HEK293 (cell line): ENCODE measurements at regions not wholly inside any gene's neighbourhood (a gene's known extent, or its start where the extent isn't known, plus 50 kb on each side); places are given as distances from the start of the nearest gene placed in this dataset.

ENCODE experiments used
- CTCF ChIA-PET: fragments of 350-600 bp; formaldehyde crosslinking; extraction: SDS; loops from one replicate; lab custom pipeline; 2021; ENCODE audit warnings: antibody characterized with exemption; lab: Yijun Ruan, JAX
- POLR2A ChIA-PET: fragments of 300-600 bp; formaldehyde crosslinking; extraction: SDS; loops from one replicate; lab custom pipeline; 2020; ENCODE audit warnings: antibody characterized with exemption, inconsistent platforms; lab: Yijun Ruan, JAX
- H3K27ac ChIP-seq: fragments of 200-500 bp; sonication (Bioruptor generic); 2 replicates; pipeline ENCODE4 v1.5.1; 2014; ENCODE audit warnings: low read depth, low read length, control low read depth, inconsistent platforms; ENCODE audit errors: extremely low read depth
- H3K36me3 ChIP-seq, 2 experiments: fragments of 200-500 bp in 1 of 2; sonication (Bioruptor generic) in 1 of 2; 1 replicate in 1 of 2; 2 replicates in 1 of 2; pipeline ENCODE4 v1.5.1; 2014 to 2017; ENCODE audit warnings: inconsistent platforms in 2 of 2, low read length in 2 of 2; ENCODE audit not compliant: control insufficient read depth in 2 of 2, insufficient read depth in 1 of 2
- H3K4me1 ChIP-seq: fragments of 200-500 bp; sonication (Bioruptor generic); 2 replicates; pipeline ENCODE4 v1.5.1; 2014; ENCODE audit warnings: mild to moderate bottlenecking, low read length, inconsistent platforms; ENCODE audit not compliant: control insufficient read depth, insufficient read depth
- H3K4me3 ChIP-seq: 2 replicates; pipeline ENCODE4 v1.5.1; 2011; ENCODE audit warnings: low read depth, mild to moderate bottlenecking, control low read depth, low read length, moderate library complexity
- H3K9me3 ChIP-seq: fragments of 200-500 bp; sonication (Bioruptor generic); 2 replicates; pipeline ENCODE4 v1.5.1; 2014; ENCODE audit warnings: low read depth, low read length, inconsistent platforms; ENCODE audit not compliant: control insufficient read depth, insufficient read depth
- IKZF3 ChIP-seq: fragments of 450-650 bp; IDR thresholded peaks from 2 replicates; pipeline ENCODE4 v1.5.0; 2018; ENCODE audit warnings: missing biosample characterization, mild to moderate bottlenecking, missing genetic modification characterization, moderate library complexity
- SALL2 ChIP-seq: fragments of 450-650 bp; formaldehyde crosslinking; IDR thresholded peaks from 2 replicates; pipeline ENCODE4 v1.5.0; 2017; ENCODE audit warnings: missing biosample characterization, mild to moderate bottlenecking, missing genetic modification characterization, borderline replicate concordance
- SCRT2 ChIP-seq: fragments of 450-650 bp; formaldehyde crosslinking; IDR thresholded peaks from 2 replicates; pipeline ENCODE4 v1.5.1; 2016; ENCODE audit warnings: missing biosample characterization, missing genetic modification characterization
- SP2 ChIP-seq: fragments of 450-650 bp; formaldehyde crosslinking; IDR thresholded peaks from 2 replicates; pipeline ENCODE4 v1.5.1; 2016; ENCODE audit warnings: missing biosample characterization, missing genetic modification characterization
- ZBTB17 ChIP-seq: fragments of 450-650 bp; formaldehyde crosslinking; IDR thresholded peaks from 2 replicates; pipeline ENCODE4 v1.5.1; 2016; ENCODE audit warnings: missing biosample characterization, missing genetic modification characterization
- ZBTB48 ChIP-seq: fragments of 450-650 bp; formaldehyde crosslinking; IDR thresholded peaks from 2 replicates; pipeline ENCODE4 v1.5.1; 2016; ENCODE audit warnings: missing biosample characterization, missing genetic modification characterization
- ZEB2 ChIP-seq: fragments of 450-650 bp; formaldehyde crosslinking; IDR thresholded peaks from 2 replicates; pipeline ENCODE4 v1.5.1; 2016; ENCODE audit warnings: missing biosample characterization, missing genetic modification characterization
- ZNF138 ChIP-seq: fragments of 450-650 bp; formaldehyde crosslinking; IDR thresholded peaks from 2 replicates; pipeline ENCODE4 v1.5.1; 2016; ENCODE audit warnings: missing biosample characterization, missing genetic modification characterization, borderline replicate concordance
- ZNF146 ChIP-seq: fragments of 450-650 bp; formaldehyde crosslinking; IDR thresholded peaks from 2 replicates; pipeline ENCODE4 v1.5.1; 2016; ENCODE audit warnings: missing biosample characterization, missing genetic modification characterization
- ZNF157 ChIP-seq: fragments of 450-650 bp; formaldehyde crosslinking; IDR thresholded peaks from 2 replicates; pipeline ENCODE4 v1.5.1; 2016; ENCODE audit warnings: missing biosample characterization, missing genetic modification characterization
- ZNF175 ChIP-seq: fragments of 450-650 bp; formaldehyde crosslinking; IDR thresholded peaks from 2 replicates; pipeline ENCODE4 v1.5.1; 2016; ENCODE audit warnings: missing biosample characterization, missing genetic modification characterization
- ZNF184 ChIP-seq: fragments of 450-650 bp; IDR thresholded peaks from 2 replicates; pipeline ENCODE4 v1.5.1; 2018; ENCODE audit warnings: missing biosample characterization, mild to moderate bottlenecking, missing genetic modification characterization
- ZNF19 ChIP-seq: fragments of 450-650 bp; formaldehyde crosslinking; IDR thresholded peaks from 2 replicates; pipeline ENCODE4; 2016; ENCODE audit warnings: missing biosample characterization, missing genetic modification characterization, low read depth
- ZNF214 ChIP-seq: fragments of 450-650 bp; formaldehyde crosslinking; IDR thresholded peaks from 2 replicates; pipeline ENCODE4 v1.5.1; 2017; ENCODE audit warnings: missing biosample characterization, mild to moderate bottlenecking, missing genetic modification characterization, borderline replicate concordance
- ZNF223 ChIP-seq: fragments of 450-650 bp; formaldehyde crosslinking; IDR thresholded peaks from 2 replicates; pipeline ENCODE4 v1.5.1; 2016; ENCODE audit warnings: missing biosample characterization, missing genetic modification characterization
- ZNF274 ChIP-seq, 2 experiments: fragments of 200-500 bp in 1 of 2; fragments of 450-650 bp in 1 of 2; sonication (Bioruptor generic) in 1 of 2; formaldehyde crosslinking in 1 of 2; IDR thresholded peaks; 2 replicates each; pipeline versions ENCODE4 v1.5.1 to v1.6.1; 2014 to 2016; ENCODE audit warnings: borderline replicate concordance in 1 of 2, inconsistent platforms in 1 of 2, low read length in 1 of 2, missing biosample characterization in 1 of 2, missing genetic modification characterization in 1 of 2
- ZNF335 ChIP-seq: fragments of 450-650 bp; formaldehyde crosslinking; conservative IDR thresholded peaks from 2 replicates; pipeline ENCODE4 v1.5.1; 2016; ENCODE audit warnings: missing biosample characterization, missing genetic modification characterization
- ZNF416 ChIP-seq: fragments of 450-650 bp; formaldehyde crosslinking; IDR thresholded peaks from 2 replicates; pipeline ENCODE4 v1.5.1; 2016; ENCODE audit warnings: missing biosample characterization, missing genetic modification characterization
- ZNF501 ChIP-seq: fragments of 450-650 bp; formaldehyde crosslinking; IDR thresholded peaks from 2 replicates; pipeline ENCODE4 v1.5.1; 2016; ENCODE audit warnings: missing biosample characterization, missing genetic modification characterization
- ZNF561 ChIP-seq: fragments of 450-650 bp; IDR thresholded peaks from 2 replicates; pipeline ENCODE4 v1.5.1; 2018; ENCODE audit warnings: missing biosample characterization, missing genetic modification characterization, borderline replicate concordance
- ZNF658 ChIP-seq: fragments of 450-650 bp; formaldehyde crosslinking; IDR thresholded peaks from 2 replicates; pipeline ENCODE4; 2016; ENCODE audit warnings: missing biosample characterization, missing genetic modification characterization
- ZNF792 ChIP-seq: fragments of 450-650 bp; formaldehyde crosslinking; IDR thresholded peaks from 2 replicates; pipeline ENCODE4 v1.5.1; 2016; ENCODE audit warnings: missing biosample characterization, missing genetic modification characterization
- ZNF837 ChIP-seq: fragments of 450-650 bp; formaldehyde crosslinking; IDR thresholded peaks from 2 replicates; pipeline ENCODE4 v1.5.1; 2016; ENCODE audit warnings: missing biosample characterization, missing genetic modification characterization
- TF ChIP-seq, protein P1 (sequence below): fragments of 450-650 bp; IDR thresholded peaks from 2 replicates; pipeline ENCODE4 v1.5.1; 2018; ENCODE audit warnings: missing biosample characterization, missing genetic modification characterization
- TF ChIP-seq, protein P2 (sequence below): fragments of 450-650 bp; formaldehyde crosslinking; IDR thresholded peaks from 2 replicates; pipeline ENCODE4 v1.5.1; 2016; ENCODE audit warnings: missing biosample characterization, missing genetic modification characterization
- TF ChIP-seq, protein P3 (sequence below): fragments of 450-650 bp; formaldehyde crosslinking; IDR thresholded peaks from 2 replicates; pipeline ENCODE4 v1.5.1; 2016; ENCODE audit warnings: missing biosample characterization, missing genetic modification characterization, borderline replicate concordance
- TF ChIP-seq, protein P4 (sequence below): IDR thresholded peaks from 2 replicates; pipeline ENCODE4 v1.6.1; 2011; ENCODE audit warnings: mild to moderate bottlenecking, low read depth, low read length, borderline replicate concordance

DNA sequence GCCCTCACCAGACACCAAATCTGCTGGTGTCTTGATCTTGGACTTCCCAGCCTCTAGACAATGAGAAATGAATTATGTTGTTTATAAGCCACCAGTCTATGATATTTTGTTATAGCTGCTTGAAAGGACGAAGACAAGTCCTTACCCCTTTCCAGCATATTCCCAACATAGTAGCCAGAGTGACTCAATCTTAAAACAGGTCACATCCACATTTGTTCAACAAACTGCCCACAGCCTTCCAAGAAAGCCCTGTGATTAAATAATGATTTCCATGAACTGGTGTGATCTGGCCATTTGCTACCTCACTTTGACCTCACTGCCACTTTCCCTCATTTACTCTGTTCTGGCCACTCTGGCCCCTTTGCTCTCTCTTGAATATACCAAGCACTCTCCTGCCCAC, 193.7 kb upstream of the CFAP20DC start:
- H3K9me3 ChIP-seq = no peaks in the 10 kb centered on the region
- TF ChIP-seq ZNF792 (no peak), ZBTB48 (tag by site-specific recombination) (no peak), ZNF658 (tag by site-specific recombination) (no peak), ZNF157 (tag by site-specific recombination) (no peak), ZNF274 (IDR thresholded peaks at IDR 0.05; ENCODE audit: low read length) (no peak), ZNF274 (tag by site-specific recombination; IDR thresholded peaks at IDR 0.05; ENCODE audit: borderline replicate concordance) (no peak), SP2 (tag by site-specific recombination) (no peak), ZNF214 (tag by site-specific recombination) (no peak), ZEB2 (tag by site-specific recombination) (no peak), ZNF561 (tag by site-specific recombination) (no peak)
- TF ChIP-seq, protein P1, sequence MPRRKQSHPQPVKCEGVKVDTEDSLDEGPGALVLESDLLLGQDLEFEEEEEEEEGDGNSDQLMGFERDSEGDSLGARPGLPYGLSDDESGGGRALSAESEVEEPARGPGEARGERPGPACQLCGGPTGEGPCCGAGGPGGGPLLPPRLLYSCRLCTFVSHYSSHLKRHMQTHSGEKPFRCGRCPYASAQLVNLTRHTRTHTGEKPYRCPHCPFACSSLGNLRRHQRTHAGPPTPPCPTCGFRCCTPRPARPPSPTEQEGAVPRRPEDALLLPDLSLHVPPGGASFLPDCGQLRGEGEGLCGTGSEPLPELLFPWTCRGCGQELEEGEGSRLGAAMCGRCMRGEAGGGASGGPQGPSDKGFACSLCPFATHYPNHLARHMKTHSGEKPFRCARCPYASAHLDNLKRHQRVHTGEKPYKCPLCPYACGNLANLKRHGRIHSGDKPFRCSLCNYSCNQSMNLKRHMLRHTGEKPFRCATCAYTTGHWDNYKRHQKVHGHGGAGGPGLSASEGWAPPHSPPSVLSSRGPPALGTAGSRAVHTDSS = no peak
- TF ChIP-seq, protein P2, sequence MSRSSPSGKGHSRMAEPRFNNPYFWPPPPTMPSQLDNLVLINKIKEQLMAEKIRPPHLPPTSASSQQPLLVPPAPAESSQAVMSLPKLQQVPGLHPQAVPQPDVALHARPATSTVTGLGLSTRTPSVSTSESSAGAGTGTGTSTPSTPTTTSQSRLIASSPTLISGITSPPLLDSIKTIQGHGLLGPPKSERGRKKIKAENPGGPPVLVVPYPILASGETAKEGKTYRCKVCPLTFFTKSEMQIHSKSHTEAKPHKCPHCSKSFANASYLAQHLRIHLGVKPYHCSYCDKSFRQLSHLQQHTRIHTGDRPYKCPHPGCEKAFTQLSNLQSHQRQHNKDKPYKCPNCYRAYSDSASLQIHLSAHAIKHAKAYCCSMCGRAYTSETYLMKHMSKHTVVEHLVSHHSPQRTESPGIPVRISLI (tag by site-specific recombination) = no peak
- TF ChIP-seq, all 188 proteins: peak for 0
- ChIA-PET CTCF (interaction anchor here (1.0 kb wide), 1 partner anchor 70 kb away, joined by 3 read pairs; no protein-coding TSS in a partner anchor), POLR2A (no interaction called here)
- Histone ChIP-seq H3K36me3 (no peaks in the 10 kb centered on the region), H3K4me1 (peaks cover 5% of the 10 kb centered on the region; the same call in 1 of the 2 replicates), H3K27ac (no peak overlapping the region), H3K4me3 (no peak overlapping the region)

DNA sequence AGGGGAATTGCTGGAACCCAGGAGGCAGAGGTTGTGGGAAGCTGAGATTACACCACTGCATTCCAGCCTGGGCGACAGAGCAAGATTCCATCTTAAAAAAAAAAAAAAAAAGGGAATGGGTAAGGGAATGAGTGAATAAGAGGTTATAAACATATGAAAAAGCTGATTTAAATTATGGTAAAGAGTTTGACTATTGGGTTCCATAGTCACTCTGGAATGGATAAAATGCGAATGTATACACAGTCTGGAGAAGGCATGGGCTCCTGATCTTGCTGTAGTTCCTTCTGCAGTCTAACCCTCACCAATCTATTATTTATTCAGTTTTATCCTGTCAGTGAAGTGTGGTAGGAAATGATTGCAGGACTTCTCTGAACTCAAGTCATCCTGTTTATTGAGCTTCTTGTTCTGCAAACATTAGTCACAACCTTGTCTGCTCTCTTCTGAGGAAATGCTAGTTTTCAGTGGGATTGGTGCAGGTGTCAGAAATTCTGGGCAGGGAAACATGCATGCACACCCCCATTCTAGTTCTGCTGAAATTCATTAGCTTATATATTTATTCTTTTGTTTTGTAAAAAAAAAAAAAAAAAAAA, 190.9 kb upstream of the CFAP20DC start:
- no peaks in the 10 kb centered on the region for H3K9me3 ChIP-seq
- ChIA-PET CTCF (no interaction called here), POLR2A (no interaction called here)
- no peaks in the 10 kb centered on the region for H3K4me1 ChIP-seq
- H3K27ac ChIP-seq = no peak overlapping the region
- no peak overlapping the region for H3K4me3 ChIP-seq
- no peaks in the 10 kb centered on the region for H3K36me3 ChIP-seq
- TF ChIP-seq ZNF184 = no peak
- TF ChIP-seq ZNF837 (tag by site-specific recombination) = no peak
- TF ChIP-seq SALL2 = no peak
- no peak for TF ChIP-seq ZNF335 (tag by site-specific recombination)
- TF ChIP-seq ZNF19 (tag by site-specific recombination) = no peak
- no peak for TF ChIP-seq ZNF175 (tag by site-specific recombination)
- no peak for TF ChIP-seq IKZF3 (tag by site-specific recombination)
- no peak for TF ChIP-seq ZNF416 (tag by site-specific recombination)
- no peak for TF ChIP-seq ZNF501 (tag by site-specific recombination)
- TF ChIP-seq, protein P3, sequence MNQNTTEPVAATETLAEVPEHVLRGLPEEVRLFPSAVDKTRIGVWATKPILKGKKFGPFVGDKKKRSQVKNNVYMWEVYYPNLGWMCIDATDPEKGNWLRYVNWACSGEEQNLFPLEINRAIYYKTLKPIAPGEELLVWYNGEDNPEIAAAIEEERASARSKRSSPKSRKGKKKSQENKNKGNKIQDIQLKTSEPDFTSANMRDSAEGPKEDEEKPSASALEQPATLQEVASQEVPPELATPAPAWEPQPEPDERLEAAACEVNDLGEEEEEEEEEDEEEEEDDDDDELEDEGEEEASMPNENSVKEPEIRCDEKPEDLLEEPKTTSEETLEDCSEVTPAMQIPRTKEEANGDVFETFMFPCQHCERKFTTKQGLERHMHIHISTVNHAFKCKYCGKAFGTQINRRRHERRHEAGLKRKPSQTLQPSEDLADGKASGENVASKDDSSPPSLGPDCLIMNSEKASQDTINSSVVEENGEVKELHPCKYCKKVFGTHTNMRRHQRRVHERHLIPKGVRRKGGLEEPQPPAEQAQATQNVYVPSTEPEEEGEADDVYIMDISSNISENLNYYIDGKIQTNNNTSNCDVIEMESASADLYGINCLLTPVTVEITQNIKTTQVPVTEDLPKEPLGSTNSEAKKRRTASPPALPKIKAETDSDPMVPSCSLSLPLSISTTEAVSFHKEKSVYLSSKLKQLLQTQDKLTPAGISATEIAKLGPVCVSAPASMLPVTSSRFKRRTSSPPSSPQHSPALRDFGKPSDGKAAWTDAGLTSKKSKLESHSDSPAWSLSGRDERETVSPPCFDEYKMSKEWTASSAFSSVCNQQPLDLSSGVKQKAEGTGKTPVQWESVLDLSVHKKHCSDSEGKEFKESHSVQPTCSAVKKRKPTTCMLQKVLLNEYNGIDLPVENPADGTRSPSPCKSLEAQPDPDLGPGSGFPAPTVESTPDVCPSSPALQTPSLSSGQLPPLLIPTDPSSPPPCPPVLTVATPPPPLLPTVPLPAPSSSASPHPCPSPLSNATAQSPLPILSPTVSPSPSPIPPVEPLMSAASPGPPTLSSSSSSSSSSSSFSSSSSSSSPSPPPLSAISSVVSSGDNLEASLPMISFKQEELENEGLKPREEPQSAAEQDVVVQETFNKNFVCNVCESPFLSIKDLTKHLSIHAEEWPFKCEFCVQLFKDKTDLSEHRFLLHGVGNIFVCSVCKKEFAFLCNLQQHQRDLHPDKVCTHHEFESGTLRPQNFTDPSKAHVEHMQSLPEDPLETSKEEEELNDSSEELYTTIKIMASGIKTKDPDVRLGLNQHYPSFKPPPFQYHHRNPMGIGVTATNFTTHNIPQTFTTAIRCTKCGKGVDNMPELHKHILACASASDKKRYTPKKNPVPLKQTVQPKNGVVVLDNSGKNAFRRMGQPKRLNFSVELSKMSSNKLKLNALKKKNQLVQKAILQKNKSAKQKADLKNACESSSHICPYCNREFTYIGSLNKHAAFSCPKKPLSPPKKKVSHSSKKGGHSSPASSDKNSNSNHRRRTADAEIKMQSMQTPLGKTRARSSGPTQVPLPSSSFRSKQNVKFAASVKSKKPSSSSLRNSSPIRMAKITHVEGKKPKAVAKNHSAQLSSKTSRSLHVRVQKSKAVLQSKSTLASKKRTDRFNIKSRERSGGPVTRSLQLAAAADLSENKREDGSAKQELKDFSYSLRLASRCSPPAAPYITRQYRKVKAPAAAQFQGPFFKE = no peak
- no peak for TF ChIP-seq ZNF138 (tag by site-specific recombination)
- TF ChIP-seq, protein P4, sequence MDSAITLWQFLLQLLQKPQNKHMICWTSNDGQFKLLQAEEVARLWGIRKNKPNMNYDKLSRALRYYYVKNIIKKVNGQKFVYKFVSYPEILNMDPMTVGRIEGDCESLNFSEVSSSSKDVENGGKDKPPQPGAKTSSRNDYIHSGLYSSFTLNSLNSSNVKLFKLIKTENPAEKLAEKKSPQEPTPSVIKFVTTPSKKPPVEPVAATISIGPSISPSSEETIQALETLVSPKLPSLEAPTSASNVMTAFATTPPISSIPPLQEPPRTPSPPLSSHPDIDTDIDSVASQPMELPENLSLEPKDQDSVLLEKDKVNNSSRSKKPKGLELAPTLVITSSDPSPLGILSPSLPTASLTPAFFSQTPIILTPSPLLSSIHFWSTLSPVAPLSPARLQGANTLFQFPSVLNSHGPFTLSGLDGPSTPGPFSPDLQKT = no peak
- no peak for TF ChIP-seq ZBTB17 (tag by site-specific recombination)
- TF ChIP-seq ZNF146 (tag by site-specific recombination) = no peak
- TF ChIP-seq ZNF223 (tag by site-specific recombination) = no peak
- no peak for TF ChIP-seq SCRT2 (tag by site-specific recombination)
